T-helper 1 cell treated with Interleukin-12 subunit alpha and Interleukin-12 subunit beta and Interleukin-4 antibody, amounts not matched to agents 30 μg/mL and 1 μg/mL, for 36 hours (primary cell): ENCODE measurements at regions not wholly inside any gene's neighbourhood (a gene's known extent, or its start where the extent isn't known, plus 50 kb on each side); places are given as distances from the start of the nearest gene placed in this dataset.

Source experiments
- H3K27ac Mint-ChIP-seq: one replicate; pipeline ENCODE4 v1.8.0; 2021; ENCODE audit warnings: mild to moderate bottlenecking, mixed read lengths
- H3K27me3 Mint-ChIP-seq: one replicate; pipeline ENCODE4 v1.8.0; 2021; ENCODE audit warnings: low read depth, mixed read lengths
- H3K36me3 Mint-ChIP-seq: one replicate; pipeline ENCODE4 v1.8.0; 2021; ENCODE audit warnings: low read depth, mixed read lengths
- H3K4me1 Mint-ChIP-seq: one replicate; pipeline ENCODE4 v1.8.0; 2021; ENCODE audit warnings: low read depth, mixed read lengths
- H3K4me3 Mint-ChIP-seq: one replicate; pipeline ENCODE4 v1.8.0; 2021; ENCODE audit warnings: mild to moderate bottlenecking, moderate library complexity, mixed read lengths
- H3K9me3 Mint-ChIP-seq: one replicate; pipeline ENCODE4 v1.8.0; 2021; ENCODE audit warnings: mixed read lengths

DNA sequence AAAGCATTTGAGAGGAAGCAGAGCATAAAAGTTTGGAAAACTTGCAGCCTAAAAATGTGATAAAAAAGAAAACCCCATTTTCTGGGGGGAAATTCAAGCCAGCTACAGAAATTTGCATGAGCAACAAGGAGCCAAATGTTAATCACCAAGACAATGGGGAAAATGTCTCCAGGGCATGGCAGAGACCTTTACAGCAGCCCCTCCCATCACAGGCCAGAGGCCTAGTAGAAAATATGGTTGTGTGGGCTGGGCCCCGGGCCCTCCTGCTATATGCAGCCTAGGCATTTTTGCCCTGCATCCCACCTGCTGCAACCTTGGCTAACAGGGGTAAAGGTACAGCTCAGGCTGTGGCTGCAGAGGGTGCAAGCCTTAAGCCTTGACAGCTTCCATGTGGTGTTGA is 299.6 kb upstream of the NCAM2 start:
- Mint-ChIP-seq H3K27me3 (no peaks in the 10 kb centered on the region), H3K9me3 (peaks cover 46% of the 10 kb centered on the region), H3K4me3 (no peak overlapping the region), H3K27ac (no peak overlapping the region), H3K36me3 (no peaks in the 10 kb centered on the region), H3K4me1 (no peaks in the 10 kb centered on the region)

DNA sequence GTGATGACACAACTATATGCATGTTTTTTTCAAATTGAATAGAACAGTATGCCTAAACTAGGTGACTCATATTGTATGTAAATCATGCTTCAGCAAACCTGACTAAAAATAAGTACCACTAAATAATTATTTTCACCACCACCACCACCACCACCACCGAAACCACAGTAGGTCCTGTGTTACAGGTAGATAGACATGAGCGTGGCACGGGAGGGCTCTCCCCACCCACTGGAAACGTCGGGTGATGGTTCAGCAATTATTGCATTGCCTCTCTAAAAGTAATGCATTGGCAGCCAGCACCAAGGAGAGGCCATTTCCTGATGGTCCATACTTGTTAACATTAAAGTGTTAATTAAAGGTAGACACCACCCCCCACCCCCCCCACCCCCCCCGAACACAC is 297.0 kb upstream of the NCAM2 start:
- Mint-ChIP-seq H3K4me1 (no peaks in the 10 kb centered on the region), H3K27me3 (no peaks in the 10 kb centered on the region), H3K9me3 (peaks cover 49% of the 10 kb centered on the region), H3K36me3 (no peaks in the 10 kb centered on the region), H3K27ac (no peak overlapping the region), H3K4me3 (no peak overlapping the region)

DNA sequence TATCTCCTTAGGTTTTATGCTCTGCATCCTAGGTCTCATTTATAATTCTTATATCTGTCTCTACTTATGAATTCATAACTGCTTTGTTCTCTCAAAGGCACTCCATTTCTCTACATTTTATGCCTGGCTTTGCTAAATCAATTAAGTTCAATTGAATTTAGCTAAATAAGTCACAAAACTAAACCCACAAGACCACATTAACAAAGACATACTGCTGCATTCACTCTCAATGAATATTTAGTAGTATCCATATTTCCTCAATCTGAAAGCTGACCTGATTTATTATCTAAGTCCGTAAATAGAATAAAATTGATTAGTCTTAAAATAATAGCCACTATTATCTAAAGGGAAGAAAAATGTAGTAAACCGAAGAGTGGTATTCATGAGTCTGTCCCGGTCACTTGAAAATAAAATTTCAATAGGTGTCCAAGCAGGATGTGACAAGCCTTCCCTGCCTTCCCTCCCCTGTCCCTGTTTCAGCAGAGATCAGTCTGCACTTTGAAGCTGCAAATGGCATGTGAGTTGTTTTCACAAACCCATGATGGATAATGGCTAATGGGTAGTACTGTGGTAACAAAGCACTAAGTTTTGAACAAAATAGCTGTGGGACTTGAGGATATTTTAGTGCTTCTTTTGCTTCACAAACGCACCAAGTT is 295.0 kb upstream of the NCAM2 start:
- no peak overlapping the region for H3K4me3 Mint-ChIP-seq
- no peaks in the 10 kb centered on the region for H3K27me3 Mint-ChIP-seq
- peaks cover 38% of the 10 kb centered on the region for H3K9me3 Mint-ChIP-seq
- no peaks in the 10 kb centered on the region for H3K36me3 Mint-ChIP-seq
- H3K4me1 Mint-ChIP-seq = no peaks in the 10 kb centered on the region
- H3K27ac Mint-ChIP-seq = no peak overlapping the region

DNA sequence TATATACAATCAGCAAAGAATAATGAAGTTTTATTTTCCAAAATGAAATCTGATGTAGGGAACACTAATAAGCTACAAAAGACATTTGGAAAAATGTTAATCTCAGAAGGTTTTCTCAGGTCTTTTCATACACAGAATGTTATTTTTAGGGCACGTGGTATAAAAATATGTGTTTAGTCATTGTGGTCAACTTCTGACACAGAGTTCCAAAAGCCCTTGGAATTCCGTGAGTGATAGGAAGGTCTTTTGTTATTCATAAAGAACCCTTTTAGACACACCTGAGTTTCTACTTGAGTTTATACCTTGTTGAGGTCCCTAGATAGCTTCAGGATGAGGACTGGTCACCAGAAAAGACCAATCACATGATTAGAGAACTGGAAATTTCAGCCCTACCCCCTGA is 277.6 kb upstream of the NCAM2 start:
- Mint-ChIP-seq H3K4me1 (no peaks in the 10 kb centered on the region), H3K4me3 (no peak overlapping the region), H3K36me3 (no peaks in the 10 kb centered on the region), H3K9me3 (peaks cover 27% of the 10 kb centered on the region), H3K27me3 (no peaks in the 10 kb centered on the region), H3K27ac (no peak overlapping the region)

DNA sequence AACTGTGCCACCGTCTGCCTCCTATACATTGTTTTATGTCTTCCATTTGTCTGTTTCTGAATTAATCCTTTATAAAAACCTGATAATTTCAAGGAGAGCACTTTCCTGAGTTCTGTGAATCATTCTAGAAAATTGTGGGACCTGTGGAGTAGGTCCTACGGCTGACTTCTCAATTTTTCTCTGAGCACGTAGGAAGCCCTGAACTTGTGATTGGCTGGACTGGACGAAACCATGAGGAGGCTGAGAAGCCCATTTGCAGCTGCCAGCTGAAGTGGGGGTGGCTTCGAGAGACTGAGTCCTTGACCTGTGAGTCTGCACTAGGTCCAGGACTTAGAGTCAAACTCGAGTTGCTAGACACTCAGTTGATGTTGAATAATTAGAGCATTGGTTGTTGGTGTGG is 277.1 kb upstream of the NCAM2 start:
- no peaks in the 10 kb centered on the region for H3K36me3 Mint-ChIP-seq
- H3K4me1 Mint-ChIP-seq = no peaks in the 10 kb centered on the region
- peaks cover 24% of the 10 kb centered on the region for H3K9me3 Mint-ChIP-seq
- no peaks in the 10 kb centered on the region for H3K27me3 Mint-ChIP-seq
- no peak overlapping the region for H3K4me3 Mint-ChIP-seq
- H3K27ac Mint-ChIP-seq = no peak overlapping the region

DNA sequence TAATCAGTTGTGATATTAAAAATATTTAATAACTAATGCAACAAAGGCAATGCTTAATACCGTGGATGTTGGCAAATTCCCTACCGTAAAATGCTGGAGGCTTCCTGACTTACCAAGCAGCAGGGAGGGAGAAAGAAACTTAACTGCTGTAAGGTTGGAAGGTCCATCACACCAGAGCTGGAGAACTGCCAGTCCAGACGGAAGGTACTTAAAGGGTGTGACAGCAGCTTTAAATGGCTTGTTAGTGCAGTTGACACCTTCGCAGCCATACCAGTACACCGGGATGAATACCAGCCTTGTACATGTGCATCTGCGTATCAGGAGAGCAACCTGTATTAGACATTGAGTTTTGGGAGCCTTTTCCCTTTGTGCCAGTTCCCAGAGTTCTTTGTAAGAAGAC is 269.5 kb upstream of the NCAM2 start:
- Mint-ChIP-seq H3K9me3 (peaks cover 23% of the 10 kb centered on the region), H3K27ac (no peak overlapping the region), H3K4me1 (no peaks in the 10 kb centered on the region), H3K36me3 (no peaks in the 10 kb centered on the region), H3K27me3 (no peaks in the 10 kb centered on the region), H3K4me3 (no peak overlapping the region)

DNA sequence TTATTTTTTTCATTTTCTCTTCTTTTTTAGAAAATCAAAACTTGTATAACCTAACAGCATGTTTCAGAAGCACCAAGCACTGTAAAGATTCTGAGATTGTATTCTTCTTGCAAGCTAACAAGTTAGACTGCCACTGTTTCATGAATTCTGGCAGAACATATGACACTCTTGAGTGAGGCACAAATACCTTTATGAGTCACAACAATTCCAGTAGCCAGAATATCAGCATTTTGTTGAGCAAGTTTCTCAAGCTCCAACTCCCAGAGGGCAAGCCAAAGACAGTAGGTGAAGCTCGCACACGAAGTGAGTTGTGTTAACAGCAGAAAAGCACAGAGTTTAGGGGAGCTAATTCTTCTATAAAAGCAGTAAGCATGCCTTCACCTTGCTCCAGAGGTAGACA is 268.8 kb upstream of the NCAM2 start:
- no peaks in the 10 kb centered on the region for H3K27me3 Mint-ChIP-seq
- H3K4me1 Mint-ChIP-seq = no peaks in the 10 kb centered on the region
- peaks cover 23% of the 10 kb centered on the region for H3K9me3 Mint-ChIP-seq
- H3K36me3 Mint-ChIP-seq = no peaks in the 10 kb centered on the region
- no peak overlapping the region for H3K27ac Mint-ChIP-seq
- no peak overlapping the region for H3K4me3 Mint-ChIP-seq

DNA sequence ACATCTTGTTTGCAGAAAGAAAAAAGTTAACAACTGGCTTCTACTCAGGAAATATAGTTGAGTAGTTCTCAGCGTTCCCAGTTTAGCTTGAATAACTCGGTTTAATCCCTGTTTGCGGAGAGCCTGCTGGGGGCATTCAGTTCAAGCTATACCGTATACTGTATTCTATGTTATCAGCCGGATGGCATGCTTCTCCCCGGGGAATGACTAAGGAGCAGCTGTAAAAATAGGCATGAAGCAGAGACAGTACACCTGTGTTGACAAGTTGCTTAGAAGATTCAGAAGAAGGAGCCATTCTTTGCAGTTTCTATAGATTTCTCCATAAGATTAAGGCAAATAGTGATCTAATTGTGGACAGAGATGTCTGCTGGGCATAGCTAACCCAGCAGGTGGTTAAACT is 267.8 kb upstream of the NCAM2 start:
- Mint-ChIP-seq H3K4me1 (no peaks in the 10 kb centered on the region), H3K36me3 (no peaks in the 10 kb centered on the region), H3K27ac (no peak overlapping the region), H3K4me3 (no peak overlapping the region), H3K9me3 (peaks cover 33% of the 10 kb centered on the region), H3K27me3 (no peaks in the 10 kb centered on the region)

DNA sequence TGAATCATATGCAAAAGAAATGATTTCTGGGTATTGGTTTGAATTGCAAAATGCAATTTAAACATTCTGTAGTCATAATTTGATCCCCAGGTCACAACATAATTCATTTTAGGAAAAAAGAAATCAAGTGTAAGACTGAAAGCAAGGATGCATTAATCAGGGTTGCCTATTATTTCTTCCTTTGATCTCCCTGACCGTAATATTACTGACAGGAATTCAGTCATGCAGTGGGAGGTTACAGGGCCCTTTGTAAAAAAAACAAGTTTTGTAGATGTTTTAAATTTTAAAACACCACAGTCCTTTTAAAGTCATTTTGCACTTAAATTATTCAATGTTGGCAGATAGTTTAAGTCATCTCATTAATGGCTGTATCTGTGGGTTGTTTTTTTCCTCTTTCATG is 263.0 kb upstream of the NCAM2 start:
- Mint-ChIP-seq H3K27ac (no peak overlapping the region), H3K36me3 (no peaks in the 10 kb centered on the region), H3K9me3 (peaks cover 38% of the 10 kb centered on the region), H3K4me3 (no peak overlapping the region), H3K4me1 (no peaks in the 10 kb centered on the region), H3K27me3 (no peaks in the 10 kb centered on the region)

DNA sequence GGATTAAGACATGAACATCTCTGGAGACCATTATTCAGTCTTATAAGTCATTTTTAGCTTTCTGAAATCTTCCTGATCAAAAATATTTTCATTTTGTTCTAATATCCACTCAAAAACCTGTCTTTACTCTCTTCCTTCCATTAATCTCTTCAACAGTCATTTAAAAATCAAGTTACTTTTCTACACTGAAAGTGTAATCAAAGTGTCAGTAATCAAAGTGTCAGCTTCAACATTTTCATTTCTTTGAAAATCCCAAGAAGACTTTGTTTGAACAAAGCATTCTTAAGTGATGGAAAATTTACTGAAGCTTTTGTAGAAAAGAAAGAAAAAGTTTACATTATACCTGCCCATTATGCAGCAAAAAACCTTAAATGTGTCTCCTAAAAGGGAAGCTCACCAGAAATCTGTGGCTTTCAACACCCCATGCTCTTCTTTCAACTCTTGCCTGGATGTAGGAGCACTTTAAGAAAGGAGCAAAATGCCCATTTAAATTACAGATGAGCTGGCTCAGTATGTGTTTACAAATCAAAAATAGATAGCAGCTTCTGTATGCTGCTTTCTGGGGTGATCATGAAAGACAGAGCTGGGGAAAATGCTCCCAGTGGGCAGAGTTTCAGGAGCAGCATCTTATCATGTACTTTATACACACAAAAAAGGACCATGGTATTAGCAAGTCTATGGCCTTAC is 260.8 kb upstream of the NCAM2 start:
- Mint-ChIP-seq H3K4me3 (no peak overlapping the region), H3K36me3 (no peaks in the 10 kb centered on the region), H3K9me3 (peaks cover 36% of the 10 kb centered on the region)

DNA sequence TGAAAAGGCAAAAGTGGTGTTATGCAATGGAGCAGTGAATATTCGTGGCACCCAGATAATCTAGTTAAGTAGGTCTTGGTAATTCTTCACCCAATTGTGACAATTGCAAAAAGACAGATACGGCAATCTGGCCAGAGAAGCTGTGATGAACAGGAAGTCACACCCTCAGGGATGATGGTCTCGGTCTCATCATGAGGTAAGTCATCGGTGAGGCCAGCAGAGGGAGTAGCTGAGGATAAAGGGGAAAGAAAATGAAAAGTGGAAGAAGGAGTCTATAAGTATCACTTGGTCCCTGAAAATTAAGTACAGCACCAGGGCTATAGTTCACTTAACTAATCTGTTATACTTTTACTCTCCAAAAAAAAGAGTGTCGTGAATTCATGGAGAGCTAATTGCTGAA is 258.8 kb upstream of the NCAM2 start:
- no peaks in the 10 kb centered on the region for H3K36me3 Mint-ChIP-seq
- no peak overlapping the region for H3K4me3 Mint-ChIP-seq
- no peak overlapping the region for H3K27ac Mint-ChIP-seq
- no peaks in the 10 kb centered on the region for H3K27me3 Mint-ChIP-seq
- peaks cover 41% of the 10 kb centered on the region for H3K9me3 Mint-ChIP-seq
- H3K4me1 Mint-ChIP-seq = no peaks in the 10 kb centered on the region

More for the DNA sequence above, 260.8 kb upstream of the NCAM2 start:
- no peaks in the 10 kb centered on the region for H3K4me1 Mint-ChIP-seq
- H3K27ac Mint-ChIP-seq = no peak overlapping the region
- H3K27me3 Mint-ChIP-seq = no peaks in the 10 kb centered on the region

DNA sequence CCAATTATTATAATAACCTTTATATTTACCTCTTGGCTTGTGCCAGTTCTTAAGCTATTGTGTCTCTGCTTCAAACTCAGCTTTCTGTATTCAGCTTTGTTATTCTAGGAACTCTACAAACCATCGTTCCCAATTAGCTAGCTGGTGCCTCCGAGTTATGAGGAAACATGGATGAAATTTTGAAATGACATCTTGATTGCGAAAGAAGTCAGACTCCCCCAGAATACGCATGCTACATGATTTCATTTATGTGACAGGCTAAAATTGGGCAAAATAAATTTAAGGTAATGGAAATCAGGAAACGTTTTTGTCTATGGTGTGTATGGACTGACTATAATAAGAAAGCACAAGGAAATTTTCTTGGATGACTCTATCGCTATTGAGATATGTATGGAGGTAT is 256.8 kb upstream of the NCAM2 start:
- no peaks in the 10 kb centered on the region for H3K27me3 Mint-ChIP-seq

DNA sequence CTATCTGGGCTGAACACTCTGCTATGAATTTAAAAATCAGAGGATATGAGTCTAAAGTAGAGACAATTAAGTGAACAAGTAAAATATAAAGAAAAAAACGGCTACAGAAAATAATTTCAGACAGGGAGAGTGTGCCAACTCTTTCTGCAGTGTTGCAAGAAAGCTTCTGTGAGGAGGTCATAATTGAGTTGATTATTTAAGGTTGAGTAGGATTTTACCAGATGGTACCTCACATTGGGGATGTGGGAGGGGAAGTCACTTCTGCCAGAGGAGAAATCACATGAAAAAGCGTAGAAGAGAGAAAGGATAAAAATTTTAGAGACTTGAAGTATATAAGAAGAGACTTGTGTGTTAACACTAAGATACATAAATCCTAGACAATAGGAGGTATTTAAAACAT is 238.0 kb upstream of the NCAM2 start:
- peaks cover 42% of the 10 kb centered on the region for H3K9me3 Mint-ChIP-seq
- no peak overlapping the region for H3K4me3 Mint-ChIP-seq
- H3K27me3 Mint-ChIP-seq = no peaks in the 10 kb centered on the region
- H3K27ac Mint-ChIP-seq = no peak overlapping the region
- no peaks in the 10 kb centered on the region for H3K4me1 Mint-ChIP-seq
- no peaks in the 10 kb centered on the region for H3K36me3 Mint-ChIP-seq

More for the DNA sequence above, 256.8 kb upstream of the NCAM2 start:
- no peaks in the 10 kb centered on the region for H3K4me1 Mint-ChIP-seq
- no peak overlapping the region for H3K27ac Mint-ChIP-seq
- H3K9me3 Mint-ChIP-seq = peaks cover 37% of the 10 kb centered on the region
- no peaks in the 10 kb centered on the region for H3K36me3 Mint-ChIP-seq
- no peak overlapping the region for H3K4me3 Mint-ChIP-seq

DNA sequence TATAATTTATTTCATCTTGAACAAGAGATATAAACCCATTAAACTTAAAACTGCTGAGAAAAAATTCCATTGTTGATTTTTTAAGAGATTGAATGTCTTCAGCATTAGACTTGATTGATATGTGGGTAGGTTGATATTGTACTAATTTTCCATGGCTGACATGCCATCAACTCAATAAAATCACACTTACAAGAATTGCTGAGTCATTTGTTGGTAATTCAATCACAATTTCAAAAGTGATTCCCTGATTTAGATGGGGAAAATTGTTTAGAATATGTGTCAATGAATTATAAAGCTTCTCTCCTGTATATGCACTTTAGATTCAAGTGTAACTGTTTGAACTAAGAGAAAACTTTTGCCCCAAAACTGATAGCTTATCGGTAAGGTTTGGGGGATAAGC is 223.5 kb upstream of the NCAM2 start:
- H3K4me1 Mint-ChIP-seq = no peaks in the 10 kb centered on the region
- no peak overlapping the region for H3K4me3 Mint-ChIP-seq
- H3K9me3 Mint-ChIP-seq = peaks cover 24% of the 10 kb centered on the region
- H3K27me3 Mint-ChIP-seq = no peaks in the 10 kb centered on the region
- no peak overlapping the region for H3K27ac Mint-ChIP-seq
- H3K36me3 Mint-ChIP-seq = no peaks in the 10 kb centered on the region

DNA sequence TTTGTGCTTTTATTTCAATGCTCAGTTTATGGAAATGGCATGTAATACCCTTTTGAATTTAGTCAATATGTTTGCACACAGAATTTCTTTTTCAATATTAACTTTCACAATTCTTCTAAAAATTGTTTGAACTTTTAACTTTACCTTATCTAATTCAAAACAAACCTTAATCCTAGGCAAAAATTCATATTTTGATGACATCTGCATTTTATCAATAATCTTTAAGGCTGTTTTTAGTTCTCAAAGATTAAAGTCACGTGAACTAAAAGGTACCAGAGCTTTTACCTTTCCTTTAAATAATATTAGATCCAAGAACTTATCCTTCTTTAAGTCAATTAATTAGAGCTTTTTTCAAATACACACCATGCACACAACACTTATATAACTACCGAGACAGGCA is 218.9 kb upstream of the NCAM2 start:
- H3K4me3 Mint-ChIP-seq = no peak overlapping the region
- no peaks in the 10 kb centered on the region for H3K4me1 Mint-ChIP-seq
- H3K36me3 Mint-ChIP-seq = no peaks in the 10 kb centered on the region
- peaks cover 24% of the 10 kb centered on the region for H3K9me3 Mint-ChIP-seq
- no peaks in the 10 kb centered on the region for H3K27me3 Mint-ChIP-seq
- no peak overlapping the region for H3K27ac Mint-ChIP-seq
